ENCODE measurements at regions not wholly inside any gene's neighbourhood (a gene's known extent, or its start where the extent isn't known, plus 50 kb on each side); places are given as distances from the start of the nearest gene placed in this dataset.

DNA sequence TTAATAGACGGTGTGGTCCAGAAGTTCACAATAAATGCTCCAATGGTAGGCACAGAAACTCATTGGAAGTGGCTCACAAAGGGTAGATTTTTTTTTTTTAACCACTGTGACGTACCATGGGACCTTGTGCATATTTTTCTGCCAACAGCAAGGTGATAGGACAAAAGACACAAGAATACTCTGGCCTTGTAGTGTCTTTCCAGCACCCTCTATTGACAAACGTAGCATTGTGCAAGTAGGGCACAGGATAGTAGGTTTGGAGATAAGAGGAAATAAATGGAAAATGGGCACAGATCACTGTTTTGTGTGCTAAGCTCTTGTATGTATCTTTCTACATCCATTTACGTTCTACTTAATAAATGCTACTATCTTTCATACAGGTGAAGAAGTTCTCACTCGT is 2054.9 kb downstream of the PCDH7 start:
- Histone ChIP-seq H4K91ac (ENCODE audit: insufficient read length, low read depth, low read length) (no peak overlapping the region), H4K5ac (ENCODE audit: insufficient read length, low read depth, low read length) (no peak overlapping the region), H4K20me1 (ENCODE audit: control insufficient read depth, insufficient read depth, insufficient read length) (no peaks in the 10 kb centered on the region), H3K27me3 (ENCODE audit: insufficient read depth, low read length) (no peaks in the 10 kb centered on the region), H3K4me2 (ENCODE audit: insufficient read depth, insufficient read length, low read length) (no peak overlapping the region), H3K79me1 (ENCODE audit: insufficient read depth, low read depth, low read length, poor library complexity, severe bottlenecking) (no peaks in the 10 kb centered on the region), H2BK15ac (ENCODE audit: low read depth, low read length) (no peak overlapping the region), H3K14ac (ENCODE audit: insufficient read depth, low read length) (peak overlapping the region; percentile 70; the same call in 1 of the 2 replicates), H3K23ac (ENCODE audit: insufficient read length, low read depth, low read length) (no peak overlapping the region), H3K4me1 (ENCODE audit: insufficient read depth, low read length) (no peaks in the 10 kb centered on the region), H3K18ac (ENCODE audit: insufficient read length, low read depth, low read length) (no peak overlapping the region), H3K79me2 (ENCODE audit: insufficient read depth, low read length) (no peaks in the 10 kb centered on the region), H4K8ac (replicated peaks; ENCODE audit: insufficient read length, low read depth, low read length) (no peak overlapping the region), H3K27ac (ENCODE audit: insufficient read length, low read depth, low read length) (no peak overlapping the region), H3K9me3 (ENCODE audit: control insufficient read depth, low read depth, low read length) (no peaks in the 10 kb centered on the region), H2BK12ac (ENCODE audit: insufficient read length, low read depth, low read length) (no peak overlapping the region), H3K4ac (ENCODE audit: low read depth, low read length) (no peak overlapping the region), H2AK5ac (ENCODE audit: insufficient read length, low read length) (no peak overlapping the region), H2BK120ac (ENCODE audit: low read depth, low read length, poor library complexity, severe bottlenecking) (no peak overlapping the region), H2BK20ac (ENCODE audit: low read depth, low read length, poor library complexity, severe bottlenecking) (no peak overlapping the region), H3K56ac (ENCODE audit: insufficient read length, low read depth, low read length) (no peak overlapping the region), H2AFZ (ENCODE audit: low read length) (peak overlapping the region; percentile 68), H3K23me2 (ENCODE audit: insufficient read length, low read depth, low read length, poor library complexity, severe bottlenecking) (no peaks in the 10 kb centered on the region), H3K9ac (ENCODE audit: extremely low read depth, insufficient read length, low read length) (no peak overlapping the region), H3T11ph (ENCODE audit: low read length) (no peak overlapping the region), H2BK5ac (ENCODE audit: insufficient read length, low read length) (no peak overlapping the region)
- peak; percentile 46 for DNase-seq
- H3K27me3 Mint-ChIP-seq (ENCODE audit: low read depth), result no peaks in the 10 kb centered on the region
- H3K4me3 Mint-ChIP-seq, result no peak overlapping the region
- H3K9me3 Mint-ChIP-seq, result no peaks in the 10 kb centered on the region
- TF ChIP-seq, protein P1, sequence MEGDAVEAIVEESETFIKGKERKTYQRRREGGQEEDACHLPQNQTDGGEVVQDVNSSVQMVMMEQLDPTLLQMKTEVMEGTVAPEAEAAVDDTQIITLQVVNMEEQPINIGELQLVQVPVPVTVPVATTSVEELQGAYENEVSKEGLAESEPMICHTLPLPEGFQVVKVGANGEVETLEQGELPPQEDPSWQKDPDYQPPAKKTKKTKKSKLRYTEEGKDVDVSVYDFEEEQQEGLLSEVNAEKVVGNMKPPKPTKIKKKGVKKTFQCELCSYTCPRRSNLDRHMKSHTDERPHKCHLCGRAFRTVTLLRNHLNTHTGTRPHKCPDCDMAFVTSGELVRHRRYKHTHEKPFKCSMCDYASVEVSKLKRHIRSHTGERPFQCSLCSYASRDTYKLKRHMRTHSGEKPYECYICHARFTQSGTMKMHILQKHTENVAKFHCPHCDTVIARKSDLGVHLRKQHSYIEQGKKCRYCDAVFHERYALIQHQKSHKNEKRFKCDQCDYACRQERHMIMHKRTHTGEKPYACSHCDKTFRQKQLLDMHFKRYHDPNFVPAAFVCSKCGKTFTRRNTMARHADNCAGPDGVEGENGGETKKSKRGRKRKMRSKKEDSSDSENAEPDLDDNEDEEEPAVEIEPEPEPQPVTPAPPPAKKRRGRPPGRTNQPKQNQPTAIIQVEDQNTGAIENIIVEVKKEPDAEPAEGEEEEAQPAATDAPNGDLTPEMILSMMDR (conservative IDR thresholded peaks at IDR 0.05), result peak; percentile 74
- WGBS (ENCODE audit: extremely low coverage, insufficient read length, low lambda C conversion rate), result no CpG with 5 or more reads among the region's 5 CpGs
- H3K36me3 Mint-ChIP-seq (ENCODE audit: insufficient read depth in 1 of 3, low read depth in 3 of 3), result no peaks in the 10 kb centered on the region
- no peaks in the 10 kb centered on the region for H3K4me1 Mint-ChIP-seq
- H3K27ac Mint-ChIP-seq, result no peak overlapping the region

Measured in H9 (cell line).